Right renal cortex interstitium (tissue), 3 donors: ENCODE measurements at regions not wholly inside any gene's neighbourhood (a gene's known extent, or its start where the extent isn't known, plus 50 kb on each side); places are given as distances from the start of the nearest gene placed in this dataset.
A peak's percentile ranks its signal among the peaks of the same experiment; 100 is the strongest.

Source experiments
- DNase-seq, 3 donors: peaks; one replicate each; pipeline ENCODE4 v3.0.0-alpha.2; 2013; ENCODE audit warnings: low read depth in 3 of 3, low spot score in 2 of 3

DNA sequence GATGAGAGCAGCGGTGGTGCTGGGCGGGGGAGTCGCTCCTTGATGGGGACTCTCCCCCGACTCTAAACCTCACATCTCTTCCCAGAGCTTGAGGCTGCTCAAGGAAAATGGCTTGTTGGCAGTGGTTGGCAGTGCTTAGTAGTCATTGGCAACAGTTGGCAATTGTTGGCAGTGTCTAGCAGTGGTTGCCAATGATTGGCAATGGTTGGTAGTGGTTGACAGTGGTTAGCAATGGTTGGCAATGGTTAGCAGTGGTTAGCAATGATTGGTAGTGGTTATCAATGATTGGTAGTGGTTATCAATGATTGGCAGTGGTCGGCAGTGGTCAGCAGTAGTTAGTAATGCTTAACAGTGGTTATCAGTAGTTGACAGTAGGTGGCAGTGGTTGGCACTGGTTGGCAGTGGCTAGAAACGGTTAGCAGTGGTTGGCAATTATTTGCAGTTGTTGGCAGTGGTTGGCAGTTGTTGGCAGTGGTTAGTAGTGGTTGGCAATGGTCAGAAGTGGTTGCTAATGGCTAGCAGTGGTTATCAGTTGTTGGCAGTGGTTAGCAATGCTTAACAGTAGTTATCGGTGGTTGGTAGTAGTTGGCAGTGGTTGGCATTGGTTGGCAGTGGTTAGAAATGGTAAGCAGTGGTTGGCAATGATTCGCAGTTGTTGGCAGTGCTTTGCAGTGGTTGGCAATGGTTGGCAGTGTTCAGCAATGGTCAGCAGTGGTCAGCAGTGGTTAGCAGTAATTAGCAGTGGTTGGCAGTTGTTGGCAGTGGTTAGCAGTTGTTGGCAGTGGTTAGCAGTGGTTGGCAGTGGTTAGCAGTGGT lies 85.4 kb upstream of the OTOS start:
- DNase-seq, result no peak

- DNase-seq, result no peak
Observed at GRCh38 chr2:240226672-240227537, 86.4 kb upstream of the OTOS start.

DNA sequence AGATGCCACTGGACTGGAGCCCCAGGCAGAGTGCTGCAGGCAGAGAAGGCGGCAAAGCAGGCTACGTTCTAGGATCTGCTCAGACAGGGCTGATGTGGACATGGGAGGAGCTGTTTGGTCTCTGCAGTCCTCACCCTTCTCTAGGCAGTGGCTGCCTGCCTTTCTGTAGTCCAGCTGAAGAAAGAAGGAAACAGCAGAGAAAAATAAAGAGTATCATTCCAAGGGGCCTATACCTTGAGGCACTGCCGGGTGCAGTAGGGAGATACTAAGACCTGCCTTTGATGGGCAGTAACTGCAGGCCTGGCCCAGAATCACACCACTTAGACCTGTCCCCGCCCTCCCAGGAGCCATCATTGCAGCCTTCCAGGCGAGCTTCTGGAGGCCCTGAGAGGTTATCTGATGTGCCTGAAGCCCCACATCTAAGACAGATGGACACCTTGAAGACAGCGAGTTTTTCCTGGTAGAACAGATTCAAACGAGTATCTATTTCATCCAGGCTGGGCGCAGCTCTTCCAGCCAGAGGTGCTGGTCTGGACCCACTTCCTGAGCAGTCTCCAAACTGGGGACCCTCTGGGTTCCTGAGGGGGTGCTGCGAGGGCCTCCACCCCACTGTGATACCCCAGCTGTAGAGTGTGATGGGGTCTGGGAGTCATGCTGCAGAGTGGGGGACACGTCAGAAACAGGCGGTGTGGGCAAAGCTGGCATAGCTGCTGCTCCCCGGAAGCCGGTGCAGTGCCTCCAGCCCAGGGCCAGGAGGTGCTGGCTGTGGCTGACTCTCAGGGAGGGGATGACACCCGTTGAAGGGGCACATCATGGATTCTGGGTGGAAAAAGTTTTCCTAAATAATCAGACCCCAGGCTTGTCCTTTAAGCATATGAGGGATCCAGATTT lies 87.3 kb upstream of the OTOS start:
- no peak for DNase-seq

DNA sequence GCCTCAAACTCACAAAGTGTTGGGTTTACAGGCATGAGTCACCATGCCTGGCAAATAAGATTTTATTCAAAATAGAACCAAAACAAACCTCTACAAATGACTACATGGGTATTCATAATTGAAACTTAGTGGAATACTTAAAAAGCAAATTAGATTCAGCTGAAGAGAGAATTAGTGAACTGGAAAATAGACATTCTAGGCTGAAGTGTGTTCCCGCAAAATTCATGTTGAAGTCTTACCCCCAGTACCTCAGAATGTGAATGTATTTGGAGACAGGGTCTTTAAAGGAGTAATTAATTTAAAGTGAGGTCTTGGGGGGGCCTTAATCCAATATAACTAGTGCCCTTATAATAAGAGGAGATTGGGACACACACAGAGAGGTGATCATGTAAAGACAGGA lies 88.5 kb upstream of the OTOS start:
- DNase-seq, result no peak

DNA sequence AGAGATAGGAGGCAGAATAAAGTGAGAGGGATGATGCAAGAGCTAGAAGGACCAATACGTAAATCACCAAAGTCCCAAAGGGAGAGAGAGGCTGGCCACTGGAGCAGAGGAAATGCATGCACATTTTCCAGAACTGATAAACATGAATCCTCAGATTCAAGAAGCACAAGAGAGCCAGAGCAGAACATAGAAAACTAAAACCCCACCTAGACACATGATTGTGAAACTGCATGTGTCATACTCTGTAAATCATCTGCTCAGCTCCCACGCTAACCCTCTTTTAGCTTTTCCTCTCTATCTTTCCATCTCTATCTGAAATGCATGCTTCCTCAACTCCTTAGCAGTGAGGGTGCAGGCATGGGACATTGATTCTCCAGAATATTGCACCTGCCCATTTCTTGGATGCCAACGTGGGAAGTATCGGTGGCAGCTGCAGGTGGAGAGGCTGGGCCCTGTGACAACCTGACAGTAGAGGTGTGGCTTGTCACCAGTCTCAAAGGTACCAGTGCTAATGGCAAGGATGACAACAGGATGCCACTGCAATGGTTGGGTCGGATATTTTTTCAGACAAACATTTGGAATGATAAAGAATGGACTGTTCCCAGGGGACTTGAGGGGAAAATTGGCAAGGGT lies 89.3 kb upstream of the OTOS start:
- no peak for DNase-seq

GRCh38 chr2:240230291-240230931 lies 90.0 kb upstream of the OTOS start:
- DNase-seq, result no peak

DNA sequence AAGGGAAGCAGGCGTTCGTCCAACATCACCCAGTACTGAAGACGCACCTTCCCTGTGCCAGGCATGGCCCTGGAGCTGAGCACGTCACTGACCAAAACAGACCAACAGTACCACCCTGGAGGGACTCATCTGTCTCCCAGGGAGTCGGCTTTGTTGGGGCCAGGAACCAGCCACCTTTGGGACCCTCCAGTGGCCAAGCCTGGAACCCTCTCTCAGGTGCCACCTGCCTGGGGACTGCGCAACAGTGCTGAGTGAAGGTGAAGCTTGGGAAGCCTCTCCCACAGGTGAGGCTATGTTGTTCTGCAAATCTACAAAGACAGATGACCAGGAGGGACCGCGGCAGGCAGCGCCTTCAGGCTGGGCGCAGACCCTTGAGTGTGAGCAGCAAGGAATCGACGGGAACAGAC lies 91.4 kb upstream of the OTOS start:
- no peak for DNase-seq

- DNase-seq, result no peak
Observed at GRCh38 chr2:240232264-240232915, 91.9 kb upstream of the OTOS start.

GRCh38 chr2:240232961-240233884 lies 92.8 kb upstream of the OTOS start:
- no peak for DNase-seq

DNA sequence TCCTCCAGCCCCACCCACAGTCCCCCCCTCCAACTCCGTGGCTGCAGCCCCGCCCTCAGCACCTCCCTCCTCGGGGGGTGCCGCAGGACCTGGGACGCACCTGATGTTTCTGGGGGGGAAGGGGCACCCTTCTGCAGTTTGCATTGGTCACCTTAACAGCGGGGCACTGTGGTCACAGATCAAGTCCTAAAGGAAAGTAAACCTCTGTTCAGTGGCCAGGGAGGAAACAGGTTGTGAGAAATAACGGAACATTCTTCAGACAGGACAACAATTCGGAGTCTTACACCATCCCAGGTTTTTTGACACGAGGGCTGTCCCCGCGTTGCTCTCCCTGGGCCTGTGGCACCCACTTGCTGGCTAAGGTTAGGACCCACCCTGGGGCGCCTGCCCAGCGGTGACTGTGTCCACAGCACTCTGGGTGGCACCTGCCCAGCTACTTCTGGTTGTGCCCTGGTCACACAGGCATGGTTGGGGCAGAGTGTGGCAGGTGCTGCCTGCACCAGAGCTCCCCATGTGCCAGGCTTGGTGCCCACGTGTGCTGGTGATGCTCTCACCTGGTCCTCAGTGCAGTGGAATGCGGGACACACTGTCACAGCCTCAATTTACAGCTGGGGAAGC lies 93.5 kb upstream of the OTOS start:
- no peak for DNase-seq

DNA sequence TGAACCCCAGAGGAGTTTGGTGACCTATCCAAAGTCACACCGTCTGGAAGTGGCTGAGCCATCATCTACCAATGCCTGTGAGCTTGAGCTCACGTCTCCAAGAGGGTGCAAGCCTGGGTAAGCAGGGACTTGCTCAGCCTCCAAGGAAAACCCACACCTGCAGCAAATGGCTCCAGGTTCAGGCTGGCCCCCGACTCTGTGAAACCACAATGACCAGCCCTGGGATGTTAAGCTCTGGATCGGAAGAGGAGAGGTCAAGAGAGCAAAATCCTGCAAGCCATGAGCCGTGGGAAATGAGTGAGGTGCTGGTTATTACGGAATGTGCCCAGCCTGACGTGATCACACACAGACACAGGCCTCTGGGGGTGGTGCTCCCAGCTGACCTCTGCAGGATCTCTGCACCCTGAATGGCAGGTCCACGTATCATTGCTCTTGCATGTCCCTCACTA lies 94.1 kb upstream of the OTOS start:
- DNase-seq, result no peak

DNA sequence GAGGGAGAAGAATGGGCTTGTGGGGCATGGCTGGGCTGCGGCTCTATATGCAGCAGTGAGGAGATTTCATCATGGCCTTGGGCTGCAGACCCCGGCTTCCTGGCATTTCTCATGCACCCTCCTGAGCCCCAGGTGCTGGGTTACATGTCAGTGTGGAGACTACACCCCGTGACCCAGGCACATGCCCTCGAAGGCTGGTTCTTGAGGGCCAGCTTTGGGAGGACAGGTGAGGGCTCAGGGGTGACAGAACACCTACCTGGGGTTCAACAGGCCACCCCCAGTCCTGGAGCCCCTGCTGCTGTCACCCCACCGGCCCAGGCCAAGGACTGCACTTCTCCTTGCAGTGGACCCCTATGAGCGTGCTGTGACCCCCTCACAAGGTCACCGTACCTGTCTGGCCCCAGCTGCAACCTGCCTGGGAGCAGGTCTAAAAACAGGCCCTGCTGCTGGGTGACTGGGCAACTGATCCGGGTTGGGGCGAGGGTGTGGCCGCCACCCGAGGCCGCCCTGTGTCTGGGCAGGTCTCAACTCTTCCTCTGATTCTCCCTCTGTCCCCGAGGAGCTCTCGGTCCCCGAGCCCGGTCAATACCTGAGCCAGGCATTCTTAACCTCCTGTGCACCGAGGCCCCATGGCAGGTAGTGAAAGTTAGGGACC lies 94.8 kb upstream of the OTOS start:
- no peak for DNase-seq

- DNase-seq, result no peak
Observed at GRCh38 chr2:240235811-240236210, 95.4 kb upstream of the OTOS start.

DNA sequence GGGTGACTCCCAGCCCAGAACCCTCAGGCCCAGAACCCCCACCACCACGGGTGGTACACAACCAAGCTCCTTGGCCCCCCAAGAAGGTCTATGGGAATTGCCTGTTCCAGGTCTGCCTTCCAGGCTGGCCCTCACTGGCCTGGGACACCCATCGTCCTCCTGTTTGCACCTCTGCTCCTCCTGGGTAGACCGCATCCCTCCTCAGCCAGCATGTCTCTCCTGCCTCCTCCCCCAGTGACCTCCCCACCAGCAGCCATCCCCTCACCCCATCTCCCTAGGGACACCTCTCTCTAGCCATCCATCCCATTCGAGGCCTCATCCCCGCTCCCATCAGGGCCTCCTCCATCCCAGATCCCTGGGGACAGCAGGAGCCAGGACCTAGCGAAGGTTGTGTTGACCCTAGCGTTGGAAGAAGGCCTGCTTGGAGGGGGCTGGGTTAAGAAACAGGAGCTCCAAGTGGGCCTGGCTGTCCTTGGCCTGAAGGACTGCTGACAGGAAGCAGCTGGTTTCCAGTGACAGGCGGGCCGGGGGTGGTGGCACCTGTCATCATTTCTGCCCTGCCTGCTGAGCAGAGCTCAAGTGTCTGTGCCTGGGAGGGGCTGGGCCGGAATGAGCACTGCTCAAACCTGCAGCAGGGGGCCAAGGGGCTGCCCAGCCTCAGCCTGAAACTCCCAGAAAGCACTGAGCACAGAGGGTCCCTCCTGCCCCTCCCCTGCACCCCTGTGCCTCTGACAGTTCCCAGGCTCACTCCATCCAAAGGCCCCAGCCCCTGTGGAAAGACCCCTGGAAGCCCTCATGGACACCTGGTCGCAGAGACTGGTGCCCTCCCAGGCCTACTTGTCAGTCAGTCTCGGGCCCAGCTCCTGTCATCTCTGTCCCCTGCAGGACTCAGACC lies 96.0 kb upstream of the OTOS start:
- DNase-seq, result peak in 1 of 3 donors; percentile 63

DNA sequence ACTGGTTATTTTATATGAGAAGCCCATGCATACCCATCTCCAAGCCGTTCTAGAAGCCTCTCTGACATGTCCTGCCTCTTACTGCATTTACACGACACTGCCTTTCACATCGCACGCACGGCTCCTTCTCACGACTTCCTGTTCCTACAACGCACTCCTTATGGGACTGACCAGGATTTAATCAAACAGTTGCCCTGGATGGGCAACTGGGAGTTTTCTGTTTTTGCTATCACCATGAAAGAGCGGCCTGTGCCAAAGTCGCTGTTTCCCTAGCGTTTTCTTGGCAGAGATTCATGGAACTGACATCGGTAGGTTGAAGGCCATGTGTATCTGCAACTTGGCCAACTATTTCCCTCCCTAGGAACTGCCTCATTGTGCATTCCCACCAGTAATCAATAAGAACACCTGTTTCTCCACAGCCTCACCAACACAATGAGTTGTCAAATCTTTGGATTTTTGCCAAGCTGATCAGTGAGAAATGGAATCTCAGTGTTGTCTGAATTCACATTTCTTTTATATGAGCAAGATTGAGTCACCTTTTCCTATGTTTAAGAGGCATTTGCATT lies 97.2 kb upstream of the OTOS start:
- DNase-seq, result no peak

- no peak for DNase-seq
Observed at GRCh38 chr2:240238201-240238600, 97.7 kb upstream of the OTOS start.
